K562 (cell line): ENCODE measurements at regions not wholly inside any gene's neighbourhood (a gene's known extent, or its start where the extent isn't known, plus 50 kb on each side); places are given as distances from the start of the nearest gene placed in this dataset.

Experiments
- ATAC-seq: fragments of 200-7000 bp; cut with Tn5 transposase; 3 replicates; pipeline ENCODE4 v1.9.1; 2020; ENCODE audit warnings: moderate library complexity
- BruUV-seq: library from RNA; stranded (reverse); fragments of 400-500 nt; replicated peaks from 2 replicates; lab custom pipeline; 2021; lab: Mats Ljungman, UMichigan
- CTCF ChIA-PET: fragments of 300-600 bp; formaldehyde crosslinking; extraction: SDS; loops from one replicate; lab custom pipeline; 2021; ENCODE audit warnings: low intra/inter-chr PET ratio; lab: Yijun Ruan, JAX
- POLR2A ChIA-PET: fragments of 300-600, 350-650 bp; sonication (Branson Sonifier 250); formaldehyde crosslinking; extraction: SDS; loops from one replicate; lab custom pipeline; 2021; ENCODE audit warnings: antibody characterized with exemption, inconsistent platforms; lab: Yijun Ruan, JAX
- DNase-seq, 4 experiments: peaks; one replicate each; pipeline versions ENCODE4 v3.0.0 to v3.0.0-alpha.2; 2011 to 2018; ENCODE audit warnings: low spot score in 3 of 4, mixed read lengths in 3 of 4; ENCODE audit errors: extremely low read depth in 1 of 4
- FAIRE-seq: peaks from 2 replicates; lab custom pipeline; 2011; peaks lifted over from hg19 to GRCh38; lab: Jason Lieb, UNC
- H2AFZ ChIP-seq: 2 replicates; pipeline ENCODE4 v1.6.0; 2011; ENCODE audit warnings: low read depth, low read length, control low read depth, inconsistent platforms
- H3K27ac ChIP-seq: fragments of 200-600 bp; 3 replicates; pipeline ENCODE4 v1.8.0; 2011; ENCODE audit warnings: low read depth, mild to moderate bottlenecking, control low read depth, inconsistent platforms, low read length, moderate library complexity, mixed read lengths; ENCODE audit errors: extremely low read depth
- H3K27me3 ChIP-seq, 2 experiments: fragments of 300-600 bp in 1 of 2; 2 replicates in 1 of 2; 3 replicates in 1 of 2; pipeline versions ENCODE4 v1.6.0 to v1.8.0; 2011; ENCODE audit warnings: inconsistent platforms in 2 of 2, low read length in 2 of 2, mild to moderate bottlenecking in 1 of 2, mixed read lengths in 1 of 2, moderate library complexity in 1 of 2; ENCODE audit not compliant: control insufficient read depth in 2 of 2, insufficient read depth in 2 of 2
- H3K36me3 ChIP-seq: fragments of 300-600 bp; 3 replicates; pipeline ENCODE4 v1.8.0; 2011; ENCODE audit warnings: mild to moderate bottlenecking, low read length, inconsistent platforms; ENCODE audit not compliant: control insufficient read depth, insufficient read depth
- H3K4me1 ChIP-seq, 2 experiments: fragments of 200-600 bp in 1 of 2; replicated peaks in 1 of 2; 2 replicates in 1 of 2; 3 replicates in 1 of 2; pipeline versions ENCODE4 v1.5.1 to v1.8.0; 2011; ENCODE audit warnings: inconsistent platforms in 2 of 2, low read length in 2 of 2, mild to moderate bottlenecking in 1 of 2, mixed read lengths in 1 of 2, moderate library complexity in 1 of 2; ENCODE audit not compliant: control insufficient read depth in 2 of 2, insufficient read depth in 2 of 2
- H3K4me2 ChIP-seq: 2 replicates; pipeline ENCODE4 v1.6.1; 2011; ENCODE audit warnings: low read length, control low read depth, inconsistent platforms, mixed read lengths; ENCODE audit not compliant: insufficient read depth
- H3K4me3 ChIP-seq: fragments of 200-600 bp; sonication (generic), shearing (Covaris generic); 2 replicates; pipeline ENCODE4 v1.5.1; 2016; ENCODE audit warnings: control low read depth, inconsistent platforms
- H3K79me2 ChIP-seq: fragments of 200-600 bp; 3 replicates; pipeline ENCODE4 v1.8.0; 2011; ENCODE audit warnings: low read length, inconsistent platforms; ENCODE audit not compliant: control insufficient read depth, insufficient read depth
- H3K9ac ChIP-seq, 2 experiments: 2 replicates each; pipeline versions ENCODE4 v1.6.0 to v1.6.1; 2011; ENCODE audit warnings: low read depth in 2 of 2, low read length in 2 of 2, control low read depth in 1 of 2, inconsistent platforms in 1 of 2, mild to moderate bottlenecking in 1 of 2, mixed read lengths in 1 of 2; ENCODE audit not compliant: insufficient read depth in 1 of 2
- H3K9me1 ChIP-seq: one replicate; pipeline ENCODE4 v1.6.0; 2011; ENCODE audit warnings: inconsistent platforms, mild to moderate bottlenecking, low read length, moderate library complexity; ENCODE audit not compliant: control insufficient read depth, insufficient read depth
- H3K9me3 ChIP-seq: replicated peaks from 2 replicates; pipeline ENCODE4 v1.5.1; 2011; ENCODE audit warnings: low read depth, low read length, inconsistent platforms; ENCODE audit not compliant: control insufficient read depth, insufficient read depth
- H4K20me1 ChIP-seq: replicated peaks from 2 replicates; pipeline ENCODE4 v1.6.1; 2011; ENCODE audit warnings: low read length, inconsistent platforms, mixed read lengths; ENCODE audit not compliant: control insufficient read depth, insufficient read depth
- C11orf30 ChIP-seq: fragments of 450-650 bp; IDR thresholded peaks from 2 replicates; pipeline ENCODE4 v1.6.1; 2016; ENCODE audit warnings: low read depth, mild to moderate bottlenecking
- KAT2B ChIP-seq: IDR thresholded peaks from one replicate; pipeline ENCODE4 v1.6.1; 2012; ENCODE audit warnings: low read depth, mild to moderate bottlenecking, control low read depth, inconsistent platforms, low read length, moderate library complexity
- MAFF ChIP-seq: IDR thresholded peaks from 2 replicates; pipeline ENCODE4 v1.6.1; 2012; ENCODE audit warnings: low read length, improper control_type of control experiment
- MAFG ChIP-seq: fragments of 450-650 bp; conservative IDR thresholded peaks from 2 replicates; pipeline ENCODE4 v1.6.1; 2016; ENCODE audit warnings: missing genetic modification characterization, missing compliant biosample characterization
- MAFK ChIP-seq: IDR thresholded peaks from 2 replicates; pipeline ENCODE4 v1.6.1; 2011; ENCODE audit warnings: low read length, improper control_type of control experiment
- NR2F6 ChIP-seq: fragments of 450-650 bp; formaldehyde crosslinking; IDR thresholded peaks from 2 replicates; pipeline ENCODE4 v1.4.0; 2020; ENCODE audit warnings: mild to moderate bottlenecking
- NUFIP1 ChIP-seq: fragments of 450-650 bp; IDR thresholded peaks from 2 replicates; pipeline ENCODE4 v1.6.1; 2018; ENCODE audit not compliant: partially characterized antibody
- POLR3G ChIP-seq: IDR thresholded peaks from 2 replicates; pipeline ENCODE4 v1.6.1; 2011; ENCODE audit not compliant: insufficient read length, insufficient replicate concordance; ENCODE audit errors: extremely low read depth
- ZNF165 ChIP-seq: fragments of 250-450 bp; sonication (Bioruptor Pico); IDR thresholded peaks from 2 replicates; pipeline ENCODE4 v1.4.0; 2020; ENCODE audit warnings: borderline replicate concordance
- ZNF316 ChIP-seq: fragments of 450-650 bp; IDR thresholded peaks from 2 replicates; pipeline ENCODE4 v1.6.1; 2016
- ZNF384 ChIP-seq: IDR thresholded peaks from 2 replicates; pipeline ENCODE4 v1.6.1; 2012; ENCODE audit warnings: low read depth, low read length, improper control_type of control experiment
- WGBS: fragments of 100-300 bp; shearing (Covaris generic); methylation state at CpG from one replicate; pipeline ENCODE4 v1.1.6; 2016; ENCODE audit warnings: low coverage, mixed read lengths; ENCODE audit not compliant: insufficient coverage; ENCODE audit errors: missing lambda C conversion rate; 5-methylcytosine and 5-hydroxymethylcytosine counted together
- in situ Hi-C: fragments of 300-500 bp; cut with MboI; formaldehyde crosslinking; loops from 4 replicates; pipeline ENCODE4 v1.15.0; 2018; ENCODE audit warnings: inconsistent platforms, mixed read lengths
- intact Hi-C: fragments of 100-400 bp; cut with micrococcal nuclease; formaldehyde crosslinking; loops from 2 replicates; pipeline ENCODE4 v1.14.2; 2022
- TF ChIP-seq, protein P1 (sequence below), 2 experiments: IDR thresholded peaks; 2 replicates each; pipeline ENCODE4 v1.6.1; 2012; ENCODE audit warnings: improper control_type of control experiment in 2 of 2, low read depth in 2 of 2, low read length in 2 of 2, borderline replicate concordance in 1 of 2

- TF ChIP-seq, protein P1, sequence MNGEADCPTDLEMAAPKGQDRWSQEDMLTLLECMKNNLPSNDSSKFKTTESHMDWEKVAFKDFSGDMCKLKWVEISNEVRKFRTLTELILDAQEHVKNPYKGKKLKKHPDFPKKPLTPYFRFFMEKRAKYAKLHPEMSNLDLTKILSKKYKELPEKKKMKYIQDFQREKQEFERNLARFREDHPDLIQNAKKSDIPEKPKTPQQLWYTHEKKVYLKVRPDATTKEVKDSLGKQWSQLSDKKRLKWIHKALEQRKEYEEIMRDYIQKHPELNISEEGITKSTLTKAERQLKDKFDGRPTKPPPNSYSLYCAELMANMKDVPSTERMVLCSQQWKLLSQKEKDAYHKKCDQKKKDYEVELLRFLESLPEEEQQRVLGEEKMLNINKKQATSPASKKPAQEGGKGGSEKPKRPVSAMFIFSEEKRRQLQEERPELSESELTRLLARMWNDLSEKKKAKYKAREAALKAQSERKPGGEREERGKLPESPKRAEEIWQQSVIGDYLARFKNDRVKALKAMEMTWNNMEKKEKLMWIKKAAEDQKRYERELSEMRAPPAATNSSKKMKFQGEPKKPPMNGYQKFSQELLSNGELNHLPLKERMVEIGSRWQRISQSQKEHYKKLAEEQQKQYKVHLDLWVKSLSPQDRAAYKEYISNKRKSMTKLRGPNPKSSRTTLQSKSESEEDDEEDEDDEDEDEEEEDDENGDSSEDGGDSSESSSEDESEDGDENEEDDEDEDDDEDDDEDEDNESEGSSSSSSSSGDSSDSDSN (IDR thresholded peaks at IDR 0.05; ENCODE audit: borderline replicate concordance in 1 of 2, low read depth in 2 of 2, low read length in 2 of 2): no peak
- TF ChIP-seq ZNF384: no peak
- TF ChIP-seq KAT2B: no peak
- no peak for TF ChIP-seq POLR3G
- TF ChIP-seq NUFIP1: no peak
Measured at GRCh38 chr11:29135504-29135903, 881.3 kb downstream of the KCNA4 start (continued).

GRCh38 chr11:29131055-29131454 lies 885.8 kb downstream of the KCNA4 start:
- FAIRE-seq: no peak
- BruUV-seq: no TSS peak
- POLR2A ChIA-PET: no interaction called here

More at GRCh38 chr11:29131055-29131454, 885.8 kb downstream of the KCNA4 start:
- ATAC-seq: no peak
- 0% methylated on average over 1 of the region's 1 CpG for WGBS
- no peak for DNase-seq
- intact Hi-C loops: no loop called here
- Histone ChIP-seq H3K4me3 (no peak overlapping the region), H3K4me2 (no peak overlapping the region), H3K79me2 (no peaks in the 10 kb centered on the region), H3K27ac (no peak overlapping the region), H3K36me3 (no peaks in the 10 kb centered on the region), H2AFZ (no peak overlapping the region)
- TF ChIP-seq MAFG (tag) (peak; percentile 78), C11orf30 (peak; percentile 76), ZNF165 (CRISPR knock-in tag) (no peak), MAFK (peak; percentile 95), ZNF316 (peak; percentile 93), MAFF (peak; percentile 94), NR2F6 (CRISPR knock-in tag) (no peak)
- TF ChIP-seq, all 486 proteins: peak for 5
- Histone ChIP-seq H3K4me1 (no peaks in the 10 kb centered on the region), H3K9ac (no peak overlapping the region), H3K9me1 (no peaks in the 10 kb centered on the region), H3K27me3 (no peaks in the 10 kb centered on the region), H4K20me1 (no peaks in the 10 kb centered on the region), H3K9me3 (peaks cover 2% of the 10 kb centered on the region; the same call in 1 of the 2 replicates)
- in situ Hi-C loops: no loop called here
- CTCF ChIA-PET: no interaction called here
